OCI-LY7 (cell line): ENCODE measurements at regions not wholly inside any gene's neighbourhood (a gene's known extent, or its start where the extent isn't known, plus 50 kb on each side); places are given as distances from the start of the nearest gene placed in this dataset.

ENCODE experiments used
- BruUV-seq: library from RNA; stranded (reverse); fragments of 400-500 nt; replicated peaks from 2 replicates; lab custom pipeline; 2021; lab: Mats Ljungman, UMichigan
- CTCF ChIA-PET: fragments of 300-600 bp; sonication (Branson Sonifier 250); formaldehyde crosslinking; loops from one replicate; lab custom pipeline; 2022; ENCODE audit warnings: antibody characterized with exemption; ENCODE audit not compliant: unreplicated experiment; lab: Charles Lee
- POLR2A ChIA-PET: fragments of 300-600 bp; sonication (Branson Sonifier 250); formaldehyde crosslinking; loops from one replicate; lab custom pipeline; 2022; ENCODE audit warnings: antibody characterized with exemption; lab: Charles Lee
- DNase-seq: peaks from one replicate; pipeline ENCODE4 v3.0.0-alpha.2; 2015; ENCODE audit warnings: low spot score
- H2AFZ ChIP-seq: fragments of 200-600 bp; sonication (generic), shearing (Covaris generic); 2 replicates; pipeline ENCODE4 v1.6.1; 2014; ENCODE audit warnings: mild to moderate bottlenecking, antibody characterized with exemption, low read length, moderate library complexity
- H3K27ac ChIP-seq: fragments of 200-600 bp; sonication (generic); 2 replicates; pipeline ENCODE4 v1.5.1; 2014; ENCODE audit warnings: mixed run types, low read depth, mild to moderate bottlenecking, moderate library complexity, low read length, inconsistent platforms; ENCODE audit not compliant: poor library complexity, severe bottlenecking
- H3K36me3 ChIP-seq: fragments of 200-600 bp; sonication (generic); 2 replicates; pipeline ENCODE4 v1.6.1; 2014; ENCODE audit warnings: mild to moderate bottlenecking, antibody characterized with exemption, low read length, moderate library complexity, mixed read lengths; ENCODE audit not compliant: insufficient read depth
- H3K4me1 ChIP-seq: fragments of 200-600 bp; sonication (generic); 2 replicates; pipeline ENCODE4 v1.5.1; 2014; ENCODE audit warnings: mild to moderate bottlenecking, low read length; ENCODE audit not compliant: insufficient read depth, poor library complexity, severe bottlenecking
- H3K4me2 ChIP-seq: fragments of 200-600 bp; sonication (generic); 2 replicates; pipeline ENCODE4 v1.6.1; 2014; ENCODE audit warnings: mild to moderate bottlenecking, low read length
- H3K4me3 ChIP-seq: fragments of 200-600 bp; sonication (generic); 2 replicates; pipeline ENCODE4 v1.5.1; 2014; ENCODE audit warnings: mild to moderate bottlenecking, low read depth, low read length; ENCODE audit not compliant: poor library complexity, severe bottlenecking
- H3K79me2 ChIP-seq: fragments of 200-600 bp; sonication (generic); 2 replicates; pipeline ENCODE4 v1.6.1; 2016; ENCODE audit warnings: low read depth, mild to moderate bottlenecking, low read length, moderate library complexity, mixed read lengths; ENCODE audit not compliant: insufficient read depth
- H3K9me2 ChIP-seq: fragments of 200-600 bp; sonication (generic); 2 replicates; pipeline ENCODE4 v1.6.1; 2016; ENCODE audit warnings: mild to moderate bottlenecking, low read length, mixed read lengths; ENCODE audit not compliant: insufficient read depth
- H3K9me3 ChIP-seq: fragments of 200-600 bp; sonication (generic); 2 replicates; pipeline ENCODE4 v1.6.1; 2014; ENCODE audit warnings: mild to moderate bottlenecking, mixed run types, low read length, mixed read lengths
- H4K20me1 ChIP-seq: fragments of 200-600 bp; sonication (generic); 2 replicates; pipeline ENCODE4 v1.6.1; 2014; ENCODE audit warnings: mild to moderate bottlenecking, antibody characterized with exemption, low read length, moderate library complexity, mixed read lengths; ENCODE audit not compliant: insufficient read depth
- EZH2phosphoT487 ChIP-seq: fragments of 200-600 bp; sonication (generic); IDR thresholded peaks from 2 replicates; pipeline ENCODE4 v1.6.1; 2018; ENCODE audit warnings: low read depth, borderline replicate concordance, mild to moderate bottlenecking, mixed run types, antibody characterized with exemption, low read length, moderate library complexity, mixed read lengths
- intact Hi-C: fragments of 100-400 bp; cut with micrococcal nuclease; formaldehyde crosslinking; loops from one replicate; pipeline ENCODE4 v1.10.0; 2022; ENCODE audit not compliant: unreplicated experiment
- TF ChIP-seq, protein P1 (sequence below): fragments of 200-600 bp; sonication (generic); conservative IDR thresholded peaks from 2 replicates; pipeline ENCODE4 v1.5.1; 2014; ENCODE audit warnings: mild to moderate bottlenecking, antibody characterized with exemption, low read length, moderate library complexity, mixed read lengths

DNA sequence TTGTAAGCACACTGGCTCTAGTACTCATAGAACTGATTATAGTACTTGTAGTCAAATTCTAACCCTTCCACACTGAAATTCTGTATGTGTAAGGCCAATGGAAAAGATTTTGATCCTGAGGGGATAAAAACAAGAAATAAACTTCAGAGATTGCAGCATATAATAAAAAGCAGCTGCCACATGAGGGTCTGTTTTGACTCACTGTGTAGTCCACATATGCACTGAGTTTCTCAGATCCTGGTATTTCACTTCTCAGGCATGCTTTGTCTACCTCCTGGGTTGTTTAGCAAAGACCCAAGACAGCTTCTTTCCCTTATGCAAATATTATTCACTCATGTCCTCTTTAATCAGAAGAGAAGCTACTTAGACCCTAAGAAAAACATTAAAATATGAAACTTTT is 71.1 kb upstream of the SLC5A12 start:
- Histone ChIP-seq H3K9me3 (no peaks in the 10 kb centered on the region), H2AFZ (no peak overlapping the region), H3K4me2 (no peak overlapping the region), H3K79me2 (no peaks in the 10 kb centered on the region), H3K36me3 (no peaks in the 10 kb centered on the region), H3K9me2 (no peaks in the 10 kb centered on the region), H3K4me3 (no peak overlapping the region), H3K4me1 (no peaks in the 10 kb centered on the region), H4K20me1 (no peaks in the 10 kb centered on the region), H3K27ac (no peak overlapping the region)
- POLR2A ChIA-PET = interaction anchor here (2.0 kb wide), 1 partner anchor 12 kb away, joined by 7 read pairs; no protein-coding TSS in a partner anchor
- CTCF ChIA-PET = no interaction called here
- DNase-seq = no peak
- TF ChIP-seq, protein P1, sequence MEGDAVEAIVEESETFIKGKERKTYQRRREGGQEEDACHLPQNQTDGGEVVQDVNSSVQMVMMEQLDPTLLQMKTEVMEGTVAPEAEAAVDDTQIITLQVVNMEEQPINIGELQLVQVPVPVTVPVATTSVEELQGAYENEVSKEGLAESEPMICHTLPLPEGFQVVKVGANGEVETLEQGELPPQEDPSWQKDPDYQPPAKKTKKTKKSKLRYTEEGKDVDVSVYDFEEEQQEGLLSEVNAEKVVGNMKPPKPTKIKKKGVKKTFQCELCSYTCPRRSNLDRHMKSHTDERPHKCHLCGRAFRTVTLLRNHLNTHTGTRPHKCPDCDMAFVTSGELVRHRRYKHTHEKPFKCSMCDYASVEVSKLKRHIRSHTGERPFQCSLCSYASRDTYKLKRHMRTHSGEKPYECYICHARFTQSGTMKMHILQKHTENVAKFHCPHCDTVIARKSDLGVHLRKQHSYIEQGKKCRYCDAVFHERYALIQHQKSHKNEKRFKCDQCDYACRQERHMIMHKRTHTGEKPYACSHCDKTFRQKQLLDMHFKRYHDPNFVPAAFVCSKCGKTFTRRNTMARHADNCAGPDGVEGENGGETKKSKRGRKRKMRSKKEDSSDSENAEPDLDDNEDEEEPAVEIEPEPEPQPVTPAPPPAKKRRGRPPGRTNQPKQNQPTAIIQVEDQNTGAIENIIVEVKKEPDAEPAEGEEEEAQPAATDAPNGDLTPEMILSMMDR = no peak
- TF ChIP-seq EZH2phosphoT487 = no peak
- intact Hi-C loops = no loop called here
- no TSS peak for BruUV-seq

DNA sequence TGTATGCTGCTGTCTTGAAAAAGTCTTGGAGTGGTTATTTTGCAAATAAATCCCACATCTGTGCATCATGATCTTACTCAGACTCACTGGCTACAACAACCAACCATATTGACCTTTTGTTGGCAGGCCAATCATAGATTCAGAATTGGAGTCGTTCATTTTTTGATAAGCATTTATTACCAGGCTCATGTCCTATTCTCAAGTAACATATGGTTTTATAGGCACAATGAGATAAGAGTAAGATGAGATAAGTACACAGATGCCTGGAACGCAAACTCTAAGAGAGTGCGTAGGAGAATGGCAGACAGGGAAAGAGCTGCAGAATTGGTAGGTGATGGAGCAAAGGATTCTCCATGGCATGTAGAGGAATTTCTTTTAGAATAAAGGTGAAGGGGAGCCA is 71.6 kb upstream of the SLC5A12 start:
- no peak overlapping the region for H3K4me2 ChIP-seq
- H4K20me1 ChIP-seq = no peaks in the 10 kb centered on the region
- H3K4me1 ChIP-seq = no peaks in the 10 kb centered on the region
- no peak overlapping the region for H3K4me3 ChIP-seq
- POLR2A ChIA-PET = interaction anchor here (2.0 kb wide), 1 partner anchor 13 kb away, joined by 7 read pairs; no protein-coding TSS in a partner anchor
- intact Hi-C loops = no loop called here
- TF ChIP-seq EZH2phosphoT487 = no peak
- TF ChIP-seq, protein P1 = no peak
- no peaks in the 10 kb centered on the region for H3K9me2 ChIP-seq
- H3K27ac ChIP-seq = no peak overlapping the region
- H3K36me3 ChIP-seq = no peaks in the 10 kb centered on the region
- H3K9me3 ChIP-seq = no peaks in the 10 kb centered on the region
- no peak overlapping the region for H2AFZ ChIP-seq
- no peaks in the 10 kb centered on the region for H3K79me2 ChIP-seq
- DNase-seq = no peak
- CTCF ChIA-PET = no interaction called here
- BruUV-seq = no TSS peak

DNA sequence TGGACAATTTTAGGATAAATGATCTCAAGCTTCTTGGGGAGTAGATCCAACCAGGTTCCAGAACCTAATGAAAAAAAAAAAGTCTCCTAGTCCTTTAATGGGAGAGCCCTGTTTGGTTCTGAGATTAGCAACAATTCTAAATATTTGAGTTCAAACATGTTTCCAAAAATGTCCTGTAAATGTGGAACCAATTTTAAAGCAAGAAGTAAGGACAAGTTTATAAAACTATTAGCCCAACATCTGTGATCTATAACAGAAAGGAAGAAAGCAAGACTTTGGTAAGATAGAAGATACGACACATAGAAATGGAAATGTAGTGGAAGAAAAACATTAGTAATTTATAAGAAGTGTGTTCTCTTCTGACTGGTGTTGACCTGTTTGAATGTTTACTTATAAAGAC is 79.7 kb upstream of the SLC5A12 start:
- BruUV-seq = no TSS peak
- Histone ChIP-seq H2AFZ (no peak overlapping the region), H3K4me3 (no peak overlapping the region), H4K20me1 (no peaks in the 10 kb centered on the region), H3K27ac (no peak overlapping the region), H3K79me2 (no peaks in the 10 kb centered on the region), H3K9me3 (no peaks in the 10 kb centered on the region), H3K9me2 (no peaks in the 10 kb centered on the region), H3K4me2 (no peak overlapping the region), H3K4me1 (no peaks in the 10 kb centered on the region), H3K36me3 (no peaks in the 10 kb centered on the region)
- no peak for DNase-seq
- TF ChIP-seq EZH2phosphoT487 = no peak
- TF ChIP-seq, protein P1 = no peak
- ChIA-PET CTCF (no interaction called here), POLR2A (no interaction called here)
- intact Hi-C loops = no loop called here
